OCI-LY7 (cell line): ENCODE measurements at regions not wholly inside any gene's neighbourhood (a gene's known extent, or its start where the extent isn't known, plus 50 kb on each side); places are given as distances from the start of the nearest gene placed in this dataset.

Experiments used
- BruUV-seq: library from RNA; stranded (reverse); fragments of 400-500 nt; replicated peaks from 2 replicates; lab custom pipeline; 2021; lab: Mats Ljungman, UMichigan
- CTCF ChIA-PET: fragments of 300-600 bp; sonication (Branson Sonifier 250); formaldehyde crosslinking; loops from one replicate; lab custom pipeline; 2022; ENCODE audit warnings: antibody characterized with exemption; ENCODE audit not compliant: unreplicated experiment; lab: Charles Lee
- POLR2A ChIA-PET: fragments of 300-600 bp; sonication (Branson Sonifier 250); formaldehyde crosslinking; loops from one replicate; lab custom pipeline; 2022; ENCODE audit warnings: antibody characterized with exemption; lab: Charles Lee
- DNase-seq: peaks from one replicate; pipeline ENCODE4 v3.0.0-alpha.2; 2015; ENCODE audit warnings: low spot score
- H2AFZ ChIP-seq: fragments of 200-600 bp; sonication (generic), shearing (Covaris generic); 2 replicates; pipeline ENCODE4 v1.6.1; 2014; ENCODE audit warnings: mild to moderate bottlenecking, antibody characterized with exemption, low read length, moderate library complexity
- H3K27ac ChIP-seq: fragments of 200-600 bp; sonication (generic); 2 replicates; pipeline ENCODE4 v1.5.1; 2014; ENCODE audit warnings: mixed run types, low read depth, mild to moderate bottlenecking, moderate library complexity, low read length, inconsistent platforms; ENCODE audit not compliant: poor library complexity, severe bottlenecking
- H3K36me3 ChIP-seq: fragments of 200-600 bp; sonication (generic); 2 replicates; pipeline ENCODE4 v1.6.1; 2014; ENCODE audit warnings: mild to moderate bottlenecking, antibody characterized with exemption, low read length, moderate library complexity, mixed read lengths; ENCODE audit not compliant: insufficient read depth
- H3K4me1 ChIP-seq: fragments of 200-600 bp; sonication (generic); 2 replicates; pipeline ENCODE4 v1.5.1; 2014; ENCODE audit warnings: mild to moderate bottlenecking, low read length; ENCODE audit not compliant: insufficient read depth, poor library complexity, severe bottlenecking
- H3K4me2 ChIP-seq: fragments of 200-600 bp; sonication (generic); 2 replicates; pipeline ENCODE4 v1.6.1; 2014; ENCODE audit warnings: mild to moderate bottlenecking, low read length
- H3K4me3 ChIP-seq: fragments of 200-600 bp; sonication (generic); 2 replicates; pipeline ENCODE4 v1.5.1; 2014; ENCODE audit warnings: mild to moderate bottlenecking, low read depth, low read length; ENCODE audit not compliant: poor library complexity, severe bottlenecking
- H3K79me2 ChIP-seq: fragments of 200-600 bp; sonication (generic); 2 replicates; pipeline ENCODE4 v1.6.1; 2016; ENCODE audit warnings: low read depth, mild to moderate bottlenecking, low read length, moderate library complexity, mixed read lengths; ENCODE audit not compliant: insufficient read depth
- H3K9me2 ChIP-seq: fragments of 200-600 bp; sonication (generic); 2 replicates; pipeline ENCODE4 v1.6.1; 2016; ENCODE audit warnings: mild to moderate bottlenecking, low read length, mixed read lengths; ENCODE audit not compliant: insufficient read depth
- H3K9me3 ChIP-seq: fragments of 200-600 bp; sonication (generic); 2 replicates; pipeline ENCODE4 v1.6.1; 2014; ENCODE audit warnings: mild to moderate bottlenecking, mixed run types, low read length, mixed read lengths
- H4K20me1 ChIP-seq: fragments of 200-600 bp; sonication (generic); 2 replicates; pipeline ENCODE4 v1.6.1; 2014; ENCODE audit warnings: mild to moderate bottlenecking, antibody characterized with exemption, low read length, moderate library complexity, mixed read lengths; ENCODE audit not compliant: insufficient read depth
- CTCF ChIP-seq: fragments of 200-600 bp; sonication (generic); conservative IDR thresholded peaks from 2 replicates; pipeline ENCODE4 v1.5.1; 2014; ENCODE audit warnings: mild to moderate bottlenecking, antibody characterized with exemption, low read length, moderate library complexity, mixed read lengths
- EZH2phosphoT487 ChIP-seq: fragments of 200-600 bp; sonication (generic); IDR thresholded peaks from 2 replicates; pipeline ENCODE4 v1.6.1; 2018; ENCODE audit warnings: low read depth, borderline replicate concordance, mild to moderate bottlenecking, mixed run types, antibody characterized with exemption, low read length, moderate library complexity, mixed read lengths
- intact Hi-C: fragments of 100-400 bp; cut with micrococcal nuclease; formaldehyde crosslinking; loops from one replicate; pipeline ENCODE4 v1.10.0; 2022; ENCODE audit not compliant: unreplicated experiment

GRCh38 chr14:97293659-97294058 lies 496.5 kb downstream of the VRK1 start:
- Histone ChIP-seq H3K9me2 (no peaks in the 10 kb centered on the region), H3K4me3 (no peak overlapping the region), H4K20me1 (no peaks in the 10 kb centered on the region), H3K4me2 (no peak overlapping the region), H3K36me3 (no peaks in the 10 kb centered on the region), H3K9me3 (no peaks in the 10 kb centered on the region), H2AFZ (no peak overlapping the region), H3K27ac (no peak overlapping the region), H3K4me1 (no peaks in the 10 kb centered on the region), H3K79me2 (no peaks in the 10 kb centered on the region)
- no peak for DNase-seq
- no TSS peak for BruUV-seq
- intact Hi-C loops = no loop called here
- no peak for TF ChIP-seq CTCF
- TF ChIP-seq EZH2phosphoT487 = no peak
- CTCF ChIA-PET = no interaction called here
- POLR2A ChIA-PET = no interaction called here

GRCh38 chr14:97295108-97295710 lies 498.0 kb downstream of the VRK1 start:
- H3K27ac ChIP-seq = no peak overlapping the region
- ChIA-PET CTCF (no interaction called here), POLR2A (no interaction called here)
- no peaks in the 10 kb centered on the region for H3K4me1 ChIP-seq
- no peak for DNase-seq
- BruUV-seq = no TSS peak
- intact Hi-C loops = no loop called here
- H3K36me3 ChIP-seq = no peaks in the 10 kb centered on the region
- H2AFZ ChIP-seq = no peak overlapping the region
- no peaks in the 10 kb centered on the region for H3K9me3 ChIP-seq
- no peak overlapping the region for H3K4me2 ChIP-seq
- H3K79me2 ChIP-seq = no peaks in the 10 kb centered on the region
- TF ChIP-seq EZH2phosphoT487 (no peak), CTCF (no peak)
- no peak overlapping the region for H3K4me3 ChIP-seq
- H4K20me1 ChIP-seq = no peaks in the 10 kb centered on the region
- H3K9me2 ChIP-seq = no peaks in the 10 kb centered on the region

DNA sequence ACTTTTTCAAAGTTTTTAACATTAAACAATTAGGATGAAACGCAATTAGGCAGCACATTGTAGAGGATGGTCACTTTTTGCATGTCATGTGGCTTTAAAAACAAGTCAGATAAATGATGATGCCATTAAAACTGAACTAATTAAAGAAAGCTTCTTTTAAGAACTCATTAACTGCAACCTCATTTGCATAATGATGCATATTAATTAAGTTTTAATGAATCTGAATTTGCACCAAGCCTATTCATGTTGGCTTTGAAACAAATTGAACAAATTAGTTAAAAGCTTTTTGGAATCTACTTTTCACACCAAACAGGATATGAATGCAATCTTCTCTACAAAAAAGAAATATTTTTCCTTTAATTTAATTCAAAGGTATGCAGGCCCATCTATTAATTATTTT lies 499.0 kb downstream of the VRK1 start:
- ChIA-PET CTCF (no interaction called here), POLR2A (no interaction called here)
- no peaks in the 10 kb centered on the region for H4K20me1 ChIP-seq
- H3K9me2 ChIP-seq = no peaks in the 10 kb centered on the region
- BruUV-seq = no TSS peak
- no peak overlapping the region for H3K27ac ChIP-seq
- H3K4me3 ChIP-seq = no peak overlapping the region
- DNase-seq = no peak
- H3K9me3 ChIP-seq = no peaks in the 10 kb centered on the region
- no peak for TF ChIP-seq EZH2phosphoT487
- H3K4me1 ChIP-seq = no peaks in the 10 kb centered on the region
- no peaks in the 10 kb centered on the region for H3K36me3 ChIP-seq
- no peak overlapping the region for H2AFZ ChIP-seq
- H3K79me2 ChIP-seq = no peaks in the 10 kb centered on the region
- intact Hi-C loops = no loop called here
- H3K4me2 ChIP-seq = no peak overlapping the region
